ENCODE measurements at regions not wholly inside any gene's neighbourhood (a gene's known extent, or its start where the extent isn't known, plus 50 kb on each side); places are given as distances from the start of the nearest gene placed in this dataset.

DNA sequence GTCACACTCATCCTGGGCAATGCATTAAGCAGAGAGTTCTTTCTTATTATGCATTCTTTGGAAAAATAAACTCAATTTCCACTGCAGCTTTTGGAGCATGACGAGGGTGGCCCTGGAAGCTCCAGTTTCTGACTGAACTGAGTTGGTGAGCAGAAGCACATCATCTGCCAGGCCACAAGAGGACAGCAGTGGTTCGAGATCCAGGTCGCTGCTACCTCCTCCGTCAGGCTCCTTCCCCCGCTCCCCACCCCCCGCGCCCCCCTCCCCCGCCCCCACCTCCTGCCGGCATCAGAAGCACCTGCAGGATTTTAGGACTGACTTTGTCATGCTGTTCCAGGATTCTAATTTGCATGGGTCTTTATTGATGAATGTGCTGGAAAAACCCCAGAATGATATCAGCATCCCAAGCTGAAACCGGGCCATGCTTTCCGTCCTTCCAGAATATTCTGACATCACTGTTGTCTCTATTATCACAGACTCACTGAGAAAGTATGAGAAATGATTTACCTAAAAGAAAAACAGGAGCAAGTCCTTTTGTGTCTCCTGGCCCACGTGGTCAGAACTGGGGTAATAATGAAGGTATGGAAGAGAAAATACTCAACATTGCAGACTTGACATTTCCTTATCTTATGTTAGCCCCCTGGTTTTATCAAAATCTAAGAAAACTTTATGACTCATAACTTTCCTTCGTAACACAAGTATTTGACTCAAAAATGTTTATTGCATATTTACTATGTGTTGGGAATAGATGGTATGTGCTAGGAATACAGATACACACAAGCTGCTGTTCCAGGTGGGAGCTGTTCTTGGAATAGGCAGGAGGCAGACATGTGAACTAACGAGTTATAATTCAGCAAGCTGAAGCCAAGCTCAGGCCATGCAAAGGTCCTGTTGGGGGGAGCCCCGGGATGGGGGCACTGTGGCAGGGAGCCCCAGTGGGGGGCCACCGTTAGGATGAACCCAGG is 220.2 kb upstream of the EXOC2 start:
- TF ChIP-seq SP1 (CRISPR knock-in tag; conservative IDR thresholded peaks at IDR 0.05) (no peak), ZNF121 (CRISPR knock-in tag; IDR thresholded peaks at IDR 0.05) (no peak), CREM (CRISPR knock-in tag; IDR thresholded peaks at IDR 0.05) (no peak), JUN (CRISPR knock-in tag; IDR thresholded peaks at IDR 0.05) (no peak), MXD4 (CRISPR knock-in tag; IDR thresholded peaks at IDR 0.05; ENCODE audit: borderline replicate concordance) (no peak)
- TF ChIP-seq, protein P1, sequence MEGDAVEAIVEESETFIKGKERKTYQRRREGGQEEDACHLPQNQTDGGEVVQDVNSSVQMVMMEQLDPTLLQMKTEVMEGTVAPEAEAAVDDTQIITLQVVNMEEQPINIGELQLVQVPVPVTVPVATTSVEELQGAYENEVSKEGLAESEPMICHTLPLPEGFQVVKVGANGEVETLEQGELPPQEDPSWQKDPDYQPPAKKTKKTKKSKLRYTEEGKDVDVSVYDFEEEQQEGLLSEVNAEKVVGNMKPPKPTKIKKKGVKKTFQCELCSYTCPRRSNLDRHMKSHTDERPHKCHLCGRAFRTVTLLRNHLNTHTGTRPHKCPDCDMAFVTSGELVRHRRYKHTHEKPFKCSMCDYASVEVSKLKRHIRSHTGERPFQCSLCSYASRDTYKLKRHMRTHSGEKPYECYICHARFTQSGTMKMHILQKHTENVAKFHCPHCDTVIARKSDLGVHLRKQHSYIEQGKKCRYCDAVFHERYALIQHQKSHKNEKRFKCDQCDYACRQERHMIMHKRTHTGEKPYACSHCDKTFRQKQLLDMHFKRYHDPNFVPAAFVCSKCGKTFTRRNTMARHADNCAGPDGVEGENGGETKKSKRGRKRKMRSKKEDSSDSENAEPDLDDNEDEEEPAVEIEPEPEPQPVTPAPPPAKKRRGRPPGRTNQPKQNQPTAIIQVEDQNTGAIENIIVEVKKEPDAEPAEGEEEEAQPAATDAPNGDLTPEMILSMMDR (IDR thresholded peaks at IDR 0.05): peak; percentile 28; the same call in 1 of the 2 replicates
- TF ChIP-seq, protein P2, sequence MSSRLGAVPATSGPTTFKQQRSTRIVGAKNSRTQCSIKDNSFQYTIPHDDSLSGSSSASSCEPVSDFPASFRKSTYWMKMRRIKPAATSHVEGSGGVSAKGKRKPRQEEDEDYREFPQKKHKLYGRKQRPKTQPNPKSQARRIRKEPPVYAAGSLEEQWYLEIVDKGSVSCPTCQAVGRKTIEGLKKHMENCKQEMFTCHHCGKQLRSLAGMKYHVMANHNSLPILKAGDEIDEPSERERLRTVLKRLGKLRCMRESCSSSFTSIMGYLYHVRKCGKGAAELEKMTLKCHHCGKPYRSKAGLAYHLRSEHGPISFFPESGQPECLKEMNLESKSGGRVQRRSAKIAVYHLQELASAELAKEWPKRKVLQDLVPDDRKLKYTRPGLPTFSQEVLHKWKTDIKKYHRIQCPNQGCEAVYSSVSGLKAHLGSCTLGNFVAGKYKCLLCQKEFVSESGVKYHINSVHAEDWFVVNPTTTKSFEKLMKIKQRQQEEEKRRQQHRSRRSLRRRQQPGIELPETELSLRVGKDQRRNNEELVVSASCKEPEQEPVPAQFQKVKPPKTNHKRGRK (CRISPR knock-in tag; IDR thresholded peaks at IDR 0.05; ENCODE audit: borderline replicate concordance): no peak
- TF ChIP-seq, protein P3, sequence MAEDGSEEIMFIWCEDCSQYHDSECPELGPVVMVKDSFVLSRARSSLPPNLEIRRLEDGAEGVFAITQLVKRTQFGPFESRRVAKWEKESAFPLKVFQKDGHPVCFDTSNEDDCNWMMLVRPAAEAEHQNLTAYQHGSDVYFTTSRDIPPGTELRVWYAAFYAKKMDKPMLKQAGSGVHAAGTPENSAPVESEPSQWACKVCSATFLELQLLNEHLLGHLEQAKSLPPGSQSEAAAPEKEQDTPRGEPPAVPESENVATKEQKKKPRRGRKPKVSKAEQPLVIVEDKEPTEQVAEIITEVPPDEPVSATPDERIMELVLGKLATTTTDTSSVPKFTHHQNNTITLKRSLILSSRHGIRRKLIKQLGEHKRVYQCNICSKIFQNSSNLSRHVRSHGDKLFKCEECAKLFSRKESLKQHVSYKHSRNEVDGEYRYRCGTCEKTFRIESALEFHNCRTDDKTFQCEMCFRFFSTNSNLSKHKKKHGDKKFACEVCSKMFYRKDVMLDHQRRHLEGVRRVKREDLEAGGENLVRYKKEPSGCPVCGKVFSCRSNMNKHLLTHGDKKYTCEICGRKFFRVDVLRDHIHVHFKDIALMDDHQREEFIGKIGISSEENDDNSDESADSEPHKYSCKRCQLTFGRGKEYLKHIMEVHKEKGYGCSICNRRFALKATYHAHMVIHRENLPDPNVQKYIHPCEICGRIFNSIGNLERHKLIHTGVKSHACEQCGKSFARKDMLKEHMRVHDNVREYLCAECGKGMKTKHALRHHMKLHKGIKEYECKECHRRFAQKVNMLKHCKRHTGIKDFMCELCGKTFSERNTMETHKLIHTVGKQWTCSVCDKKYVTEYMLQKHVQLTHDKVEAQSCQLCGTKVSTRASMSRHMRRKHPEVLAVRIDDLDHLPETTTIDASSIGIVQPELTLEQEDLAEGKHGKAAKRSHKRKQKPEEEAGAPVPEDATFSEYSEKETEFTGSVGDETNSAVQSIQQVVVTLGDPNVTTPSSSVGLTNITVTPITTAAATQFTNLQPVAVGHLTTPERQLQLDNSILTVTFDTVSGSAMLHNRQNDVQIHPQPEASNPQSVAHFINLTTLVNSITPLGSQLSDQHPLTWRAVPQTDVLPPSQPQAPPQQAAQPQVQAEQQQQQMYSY (CRISPR knock-in tag; IDR thresholded peaks at IDR 0.05): no peak
- TF ChIP-seq, protein P4, sequence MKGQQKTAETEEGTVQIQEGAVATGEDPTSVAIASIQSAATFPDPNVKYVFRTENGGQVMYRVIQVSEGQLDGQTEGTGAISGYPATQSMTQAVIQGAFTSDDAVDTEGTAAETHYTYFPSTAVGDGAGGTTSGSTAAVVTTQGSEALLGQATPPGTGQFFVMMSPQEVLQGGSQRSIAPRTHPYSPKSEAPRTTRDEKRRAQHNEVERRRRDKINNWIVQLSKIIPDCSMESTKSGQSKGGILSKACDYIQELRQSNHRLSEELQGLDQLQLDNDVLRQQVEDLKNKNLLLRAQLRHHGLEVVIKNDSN (CRISPR knock-in tag; IDR thresholded peaks at IDR 0.05): no peak
